ENCODE measurements at regions not wholly inside any gene's neighbourhood (a gene's known extent, or its start where the extent isn't known, plus 50 kb on each side); places are given as distances from the start of the nearest gene placed in this dataset.
"Not testable (repeated sequence)": the region's sequence is repeated elsewhere in the genome, so short reads cannot be mapped to it uniquely, and the experiment has no call there.

DNA sequence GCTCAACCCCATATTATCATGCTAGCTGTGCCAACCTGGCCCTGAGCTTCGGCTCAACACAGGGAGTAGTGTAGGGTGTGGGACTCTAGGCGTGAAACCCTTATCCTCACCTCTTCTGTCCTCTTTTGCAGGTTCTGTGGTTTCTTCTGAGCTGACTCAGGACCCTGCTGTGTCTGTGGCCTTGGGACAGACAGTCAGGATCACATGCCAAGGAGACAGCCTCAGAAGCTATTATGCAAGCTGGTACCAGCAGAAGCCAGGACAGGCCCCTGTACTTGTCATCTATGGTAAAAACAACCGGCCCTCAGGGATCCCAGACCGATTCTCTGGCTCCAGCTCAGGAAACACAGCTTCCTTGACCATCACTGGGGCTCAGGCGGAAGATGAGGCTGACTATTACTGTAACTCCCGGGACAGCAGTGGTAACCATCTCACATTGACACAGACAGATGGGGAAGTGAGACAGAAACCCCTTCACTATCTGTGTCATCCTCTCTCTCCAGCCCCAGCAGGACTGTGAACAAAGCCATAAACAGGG, 76.4 kb downstream of the GGTLC2 start:
- H3K36me3 ChIP-seq (ENCODE audit: insufficient read depth, low read length), result no peaks in the 10 kb centered on the region
- ChIA-PET POLR2A (interaction anchor here (0.8 to 1.6 kb wide), 3 partner anchors 25 to 67 kb away, joined by 3 to 5 read pairs (median 5); no protein-coding TSS in a partner anchor), CTCF (interaction anchor here (0.8 to 3.9 kb wide), 24 partner anchors 14 to 398 kb away, joined by 3 to 41 read pairs (median 4); no protein-coding TSS in a partner anchor)
- H3K27ac Mint-ChIP-seq, result peak overlapping the region; percentile 85 to 97 (median 91)
- H3K4me1 Mint-ChIP-seq, result peaks cover 50 to 56% (median 56%) of the 10 kb centered on the region in 3 donors
- no peaks in the 10 kb centered on the region for H3K27me3 Mint-ChIP-seq
- peak overlapping the region in 6 of 7 donors; percentile 34 to 74 (median 62) for H3K4me3 Mint-ChIP-seq
- peaks cover 26% of the 10 kb centered on the region for H3K4me1 ChIP-seq (ENCODE audit: insufficient read depth, low read length)
- H3K9me3 ChIP-seq (ENCODE audit: low read length), result no peaks in the 10 kb centered on the region
- H3K27ac ChIP-seq (ENCODE audit: low read depth, low read length), result peak overlapping the region; percentile 4
- H3K4me3 ChIP-seq (ENCODE audit: low read length), result no peak overlapping the region
- peak in 1 of 5 donors; percentile 23 for DNase-seq
- no peaks in the 10 kb centered on the region for H3K27me3 ChIP-seq (ENCODE audit: insufficient read depth, low read length, poor library complexity, severe bottlenecking)
- no peaks in the 10 kb centered on the region for H3K36me3 Mint-ChIP-seq
- no peaks in the 10 kb centered on the region for H3K9me3 Mint-ChIP-seq

DNA sequence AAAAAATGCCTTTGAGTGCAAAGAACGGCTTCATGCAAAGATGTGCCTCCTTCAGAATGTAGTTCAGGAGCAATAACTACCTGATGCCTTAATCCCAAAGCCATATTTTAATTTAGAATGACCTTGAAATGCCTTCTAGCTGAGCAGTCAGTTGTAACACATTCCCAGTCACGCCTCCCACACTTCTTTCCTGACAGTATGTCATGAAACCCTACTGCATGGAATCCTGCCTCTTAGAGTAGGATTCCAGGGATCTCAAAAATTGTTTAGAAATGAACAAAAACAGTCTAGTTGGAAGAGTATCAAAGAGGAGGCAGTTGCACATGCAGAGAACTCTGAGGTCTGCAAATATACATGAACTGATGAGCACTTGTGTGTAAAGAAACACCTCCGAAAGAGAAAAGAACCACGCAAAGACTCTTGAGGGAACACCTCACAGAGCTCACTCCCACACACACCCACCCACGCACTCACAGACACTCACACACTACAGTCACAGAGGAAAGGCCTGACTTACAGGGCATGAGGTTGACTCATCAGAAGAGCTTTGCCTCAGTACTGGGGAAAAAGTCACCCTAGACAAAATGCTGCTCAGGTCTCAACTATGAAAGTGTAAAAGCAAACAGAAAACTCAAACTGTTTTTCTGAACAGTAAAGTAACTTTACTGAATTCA, 77.4 kb downstream of the GGTLC2 start:
- H3K36me3 Mint-ChIP-seq, result no peaks in the 10 kb centered on the region
- H3K27ac Mint-ChIP-seq, result peak overlapping the region; percentile 84 to 97 (median 89)
- H3K4me3 Mint-ChIP-seq, result peak overlapping the region in 5 of 7 donors; percentile 43 to 74 (median 65)
- H3K27ac ChIP-seq (ENCODE audit: low read depth, low read length), result no peak overlapping the region
- no peaks in the 10 kb centered on the region for H3K27me3 Mint-ChIP-seq
- H3K9me3 ChIP-seq (ENCODE audit: low read length), result no peaks in the 10 kb centered on the region
- peaks cover 51 to 57% (median 56%) of the 10 kb centered on the region in 3 donors for H3K4me1 Mint-ChIP-seq
- H3K4me1 ChIP-seq (ENCODE audit: insufficient read depth, low read length), result peaks cover 26% of the 10 kb centered on the region
- peak in 3 of 5 donors; percentile 27 to 73 (median 37) for DNase-seq
- ChIA-PET CTCF (interaction anchor here (0.9 to 2.7 kb wide), 13 partner anchors 12 to 233 kb away, joined by 3 to 32 read pairs (median 5); no protein-coding TSS in a partner anchor), POLR2A (interaction anchor here (1.3 to 1.6 kb wide), 2 partner anchors 31 to 66 kb away, joined by 5 read pairs; no protein-coding TSS in a partner anchor)
- no peaks in the 10 kb centered on the region for H3K27me3 ChIP-seq (ENCODE audit: insufficient read depth, low read length, poor library complexity, severe bottlenecking)
- no peaks in the 10 kb centered on the region for H3K9me3 Mint-ChIP-seq
- H3K4me3 ChIP-seq (ENCODE audit: low read length), result no peak overlapping the region
- no peaks in the 10 kb centered on the region for H3K36me3 ChIP-seq (ENCODE audit: insufficient read depth, low read length)

DNA sequence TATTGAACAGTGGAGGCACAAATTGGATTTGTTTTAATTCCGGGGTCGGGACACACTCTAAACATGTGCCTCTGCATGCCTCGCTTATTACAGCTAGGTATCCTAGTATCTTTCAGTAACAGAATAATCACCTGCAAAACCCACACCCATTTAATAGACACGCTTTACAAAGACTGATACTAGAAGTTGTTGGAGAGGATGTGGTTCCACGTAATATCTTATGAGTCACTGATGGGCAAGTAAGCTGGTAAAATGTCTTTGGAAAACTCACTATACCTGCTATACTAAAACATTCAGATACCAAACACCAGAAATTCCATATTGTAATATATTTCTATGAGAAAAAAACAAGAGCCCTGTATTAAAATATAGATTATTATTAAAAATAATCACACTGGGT, 84.0 kb downstream of the GGTLC2 start:
- H3K27me3 Mint-ChIP-seq, result peaks cover 0 to 2% of the 10 kb centered on the region in 2 donors
- H3K27ac Mint-ChIP-seq, result peak overlapping the region in 2 of 8 donors; percentile 1 to 28
- peaks cover 50 to 61% (median 61%) of the 10 kb centered on the region in 3 donors for H3K4me1 Mint-ChIP-seq
- Histone ChIP-seq H3K36me3 (ENCODE audit: insufficient read depth, low read length) (no peaks in the 10 kb centered on the region), H3K27ac (ENCODE audit: low read depth, low read length) (no peak overlapping the region), H3K9me3 (ENCODE audit: low read length) (no peaks in the 10 kb centered on the region), H3K27me3 (ENCODE audit: insufficient read depth, low read length, poor library complexity, severe bottlenecking) (peaks cover 3% of the 10 kb centered on the region), H3K4me1 (ENCODE audit: insufficient read depth, low read length) (peaks cover 4% of the 10 kb centered on the region), H3K4me3 (ENCODE audit: low read length) (no peak overlapping the region)
- H3K9me3 Mint-ChIP-seq, result peaks cover 0 to 2% (median 0%) of the 10 kb centered on the region in 5 donors
- POLR2A ChIA-PET, result no interaction called here
- peak overlapping the region in 2 of 7 donors; percentile 24 to 44 for H3K4me3 Mint-ChIP-seq
- no peak for DNase-seq
- CTCF ChIA-PET, result interaction anchor here (1.0 to 1.2 kb wide), 2 partner anchors 17 to 19 kb away, joined by 3 read pairs; no protein-coding TSS in a partner anchor
- H3K36me3 Mint-ChIP-seq, result peaks cover 0 to 16% (median 4%) of the 10 kb centered on the region in 3 donors

DNA sequence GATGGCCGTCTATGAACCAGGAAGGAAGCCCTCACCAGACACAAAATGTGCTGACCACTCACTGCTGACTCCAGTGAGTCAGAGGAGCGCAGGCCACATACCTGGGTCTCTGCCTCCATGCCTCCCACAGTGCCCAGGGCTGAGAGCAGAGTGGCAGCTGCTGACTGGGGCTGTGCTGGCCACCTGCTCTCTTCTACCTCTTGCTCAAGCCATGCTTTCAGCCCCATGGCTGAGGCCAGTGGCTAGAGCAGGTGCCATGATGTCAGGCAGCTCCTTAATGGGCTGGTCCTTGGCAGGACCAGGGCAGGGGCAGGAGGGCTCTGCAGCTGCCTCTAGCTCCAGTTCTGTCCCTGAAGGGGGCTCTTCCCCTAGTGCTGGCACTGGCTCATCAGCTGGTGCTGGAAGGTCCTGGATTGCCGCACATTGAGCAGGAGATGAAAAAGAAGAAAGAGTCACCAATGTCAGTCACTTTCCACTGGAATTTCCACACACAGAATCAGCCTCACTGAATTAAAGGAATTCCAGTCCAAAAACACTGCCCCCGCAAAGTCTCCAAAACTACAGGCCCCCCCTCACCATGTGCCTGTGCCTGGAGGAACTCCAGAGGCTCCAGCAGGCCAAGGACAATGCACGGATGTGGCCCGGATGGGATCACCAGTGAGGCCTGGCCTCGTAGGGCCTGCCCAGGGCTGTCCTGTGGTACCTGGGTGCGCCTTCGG, 86.4 kb downstream of the GGTLC2 start:
- Histone ChIP-seq H3K4me1 (ENCODE audit: insufficient read depth, low read length) (peaks cover 21% of the 10 kb centered on the region), H3K9me3 (ENCODE audit: low read length) (no peaks in the 10 kb centered on the region), H3K4me3 (ENCODE audit: low read length) (no peak overlapping the region), H3K27ac (ENCODE audit: low read depth, low read length) (no peak overlapping the region), H3K36me3 (ENCODE audit: insufficient read depth, low read length) (no peaks in the 10 kb centered on the region), H3K27me3 (ENCODE audit: insufficient read depth, low read length, poor library complexity, severe bottlenecking) (peaks cover 3% of the 10 kb centered on the region)
- DNase-seq, result no peak
- Mint-ChIP-seq H3K9me3 (peaks cover 0 to 2% (median 0%) of the 10 kb centered on the region in 5 donors), H3K4me3 (no peak overlapping the region), H3K27ac (peak overlapping the region in 1 of 8 donors; percentile 36), H3K4me1 (peaks cover 70 to 81% (median 77%) of the 10 kb centered on the region in 3 donors), H3K36me3 (peaks cover 0 to 16% (median 4%) of the 10 kb centered on the region in 3 donors), H3K27me3 (peaks cover 0 to 2% of the 10 kb centered on the region in 2 donors)
- ChIA-PET POLR2A (interaction anchor here (0.5 kb wide), 1 partner anchor 78 kb away, joined by 3 read pairs; no protein-coding TSS in a partner anchor), CTCF (no interaction called here)

DNA sequence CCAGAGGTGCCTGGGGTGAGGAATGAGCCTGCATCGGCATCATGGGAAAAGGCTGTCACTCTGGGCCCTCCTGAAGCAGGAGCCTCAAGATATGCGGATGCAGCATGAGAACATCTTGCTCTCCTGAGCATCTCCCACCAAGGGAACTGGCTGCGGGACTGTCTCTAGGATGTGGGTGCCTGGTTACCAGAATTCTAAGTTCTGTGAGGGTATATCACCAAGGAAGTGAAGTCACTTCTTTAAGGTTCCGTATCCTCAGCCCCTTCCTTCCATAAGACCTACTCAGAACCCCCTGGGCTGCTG, 86.9 kb downstream of the GGTLC2 start:
- ChIA-PET POLR2A (interaction anchor here (0.5 kb wide), 1 partner anchor 77 kb away, joined by 3 read pairs; no protein-coding TSS in a partner anchor), CTCF (no interaction called here)
- Histone ChIP-seq H3K27me3 (ENCODE audit: insufficient read depth, low read length, poor library complexity, severe bottlenecking) (peaks cover 3% of the 10 kb centered on the region), H3K36me3 (ENCODE audit: insufficient read depth, low read length) (no peaks in the 10 kb centered on the region), H3K4me1 (ENCODE audit: insufficient read depth, low read length) (peaks cover 26% of the 10 kb centered on the region), H3K9me3 (ENCODE audit: low read length) (no peaks in the 10 kb centered on the region), H3K4me3 (ENCODE audit: low read length) (no peak overlapping the region), H3K27ac (ENCODE audit: low read depth, low read length) (no peak overlapping the region)
- DNase-seq, result no peak
- Mint-ChIP-seq H3K4me3 (no peak overlapping the region), H3K27ac (no peak overlapping the region), H3K9me3 (peaks cover 0 to 2% (median 0%) of the 10 kb centered on the region in 5 donors), H3K4me1 (peaks cover 74 to 85% (median 82%) of the 10 kb centered on the region in 3 donors), H3K27me3 (peaks cover 0 to 2% of the 10 kb centered on the region in 2 donors), H3K36me3 (peaks cover 0 to 16% (median 4%) of the 10 kb centered on the region in 3 donors)

DNA sequence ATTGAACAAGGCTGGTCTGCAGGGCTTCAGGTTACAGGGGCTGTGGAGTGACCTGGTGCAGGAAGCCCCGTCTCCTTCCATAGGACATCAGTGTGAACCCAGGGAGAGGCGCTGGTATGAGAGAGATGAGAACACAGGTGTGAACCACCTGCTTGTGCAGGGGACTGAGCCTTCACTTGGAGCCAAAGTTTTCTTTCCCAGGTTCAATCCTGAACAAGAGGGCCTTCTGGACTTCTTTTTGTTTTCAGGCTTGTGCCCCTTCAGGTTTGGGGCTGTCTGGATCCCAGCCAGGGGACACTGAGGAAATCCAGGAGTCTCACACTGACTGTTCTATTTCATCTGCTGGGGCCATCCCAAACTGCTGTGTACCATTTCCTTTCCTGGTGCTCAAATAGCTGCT, 88.6 kb downstream of the GGTLC2 start:
- H3K36me3 Mint-ChIP-seq; H3K27me3 ChIP-seq (ENCODE audit: insufficient read depth, low read length, poor library complexity, severe bottlenecking); H3K9me3 ChIP-seq (ENCODE audit: low read length); H3K36me3 ChIP-seq (ENCODE audit: insufficient read depth, low read length); H3K27me3 Mint-ChIP-seq; DNase-seq; POLR2A ChIA-PET; H3K4me3 ChIP-seq (ENCODE audit: low read length); H3K27ac ChIP-seq (ENCODE audit: low read depth, low read length); H3K9me3 Mint-ChIP-seq: not testable (repeated sequence)
- peaks cover 33% of the 10 kb centered on the region for H3K4me1 ChIP-seq (ENCODE audit: insufficient read depth, low read length)
- CTCF ChIA-PET, result interaction anchor here (3.6 kb wide), 1 partner anchor 12 kb away, joined by 17 read pairs; no protein-coding TSS in a partner anchor
- peak overlapping the region; percentile 55 to 98 (median 84) for H3K27ac Mint-ChIP-seq
- peaks cover 76 to 91% (median 84%) of the 10 kb centered on the region in 3 donors for H3K4me1 Mint-ChIP-seq
- H3K4me3 Mint-ChIP-seq, result peak overlapping the region in 6 of 7 donors; percentile 32 to 78 (median 68)

DNA sequence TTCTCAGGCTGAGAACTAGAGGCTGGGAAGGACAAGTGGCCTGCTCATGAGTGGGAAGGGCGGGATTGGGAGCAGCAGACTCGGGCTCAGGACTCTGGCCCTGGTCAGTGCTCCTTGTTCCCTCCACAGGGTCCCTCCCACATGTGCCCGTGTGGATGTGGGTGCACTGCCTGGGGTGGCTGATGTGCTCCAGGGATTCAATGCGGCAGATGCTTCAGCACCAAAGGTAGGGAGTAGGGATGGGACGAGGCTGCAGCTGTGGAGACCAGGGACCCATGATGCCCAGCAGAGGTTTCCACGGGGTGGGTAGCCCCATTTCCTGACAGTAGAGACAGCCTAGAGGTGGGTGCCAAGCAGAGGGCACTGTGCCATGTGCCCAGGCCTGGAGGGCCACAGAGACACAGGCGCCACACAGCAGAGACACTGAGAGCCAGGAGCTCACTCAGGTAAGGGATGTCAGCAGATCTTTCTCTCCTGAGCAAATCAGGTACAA, 89.5 kb downstream of the GGTLC2 start:
- peaks cover 79 to 93% (median 81%) of the 10 kb centered on the region in 3 donors for H3K4me1 Mint-ChIP-seq
- H3K27me3 ChIP-seq (ENCODE audit: insufficient read depth, low read length, poor library complexity, severe bottlenecking), result no peaks in the 10 kb centered on the region
- no peak overlapping the region for H3K4me3 ChIP-seq (ENCODE audit: low read length)
- H3K36me3 ChIP-seq (ENCODE audit: insufficient read depth, low read length), result no peaks in the 10 kb centered on the region
- DNase-seq, result no peak
- H3K9me3 ChIP-seq (ENCODE audit: low read length), result no peaks in the 10 kb centered on the region
- peaks cover 0 to 10% (median 2%) of the 10 kb centered on the region in 3 donors for H3K36me3 Mint-ChIP-seq
- peak overlapping the region; percentile 17 to 97 (median 76) for H3K27ac Mint-ChIP-seq
- POLR2A ChIA-PET, result no interaction called here
- peaks cover 36% of the 10 kb centered on the region for H3K4me1 ChIP-seq (ENCODE audit: insufficient read depth, low read length)
- CTCF ChIA-PET, result interaction anchor here (1.4 to 3.6 kb wide), 3 partner anchors 11 to 19 kb away, joined by 3 to 17 read pairs (median 5); no protein-coding TSS in a partner anchor
- H3K27ac ChIP-seq (ENCODE audit: low read depth, low read length), result no peak overlapping the region
- no peaks in the 10 kb centered on the region for H3K27me3 Mint-ChIP-seq
- H3K9me3 Mint-ChIP-seq, result peaks cover 0 to 2% (median 0%) of the 10 kb centered on the region in 5 donors
- peak overlapping the region in 5 of 7 donors; percentile 48 to 82 (median 75) for H3K4me3 Mint-ChIP-seq
